Smooth muscle cell (in vitro differentiated cells): ENCODE measurements at regions not wholly inside any gene's neighbourhood (a gene's known extent, or its start where the extent isn't known, plus 50 kb on each side); places are given as distances from the start of the nearest gene placed in this dataset.
"Not testable (repeated sequence)": the region's sequence is repeated elsewhere in the genome, so short reads cannot be mapped to it uniquely, and the experiment has no call there.

Experiments
- DNase-seq: peaks from one replicate; lab custom pipeline; 2025; ENCODE audit not compliant: unreplicated experiment; lab: John Stamatoyannopoulos, UW
- H2AFZ ChIP-seq: fragments of 200-600 bp; sonication (generic); 2 replicates; pipeline ENCODE4 v1.6.0; 2016; ENCODE audit warnings: antibody characterized with exemption, low read depth, mild to moderate bottlenecking
- H3F3A ChIP-seq: fragments of 200-600 bp; sonication (generic); 2 replicates; pipeline ENCODE4 v1.6.0; 2017; ENCODE audit warnings: antibody characterized with exemption, low read depth
- H3K27ac ChIP-seq: fragments of 200-600 bp; sonication (generic); 2 replicates; pipeline ENCODE4 v1.5.1; 2016; ENCODE audit warnings: low read depth, mild to moderate bottlenecking
- H3K27me3 ChIP-seq: fragments of 200-600 bp; sonication (generic); 2 replicates; pipeline ENCODE4 v1.6.1; 2016; ENCODE audit warnings: low read depth, mild to moderate bottlenecking
- H3K36me3 ChIP-seq: fragments of 200-600 bp; sonication (generic); 2 replicates; pipeline ENCODE4 v1.5.1; 2016; ENCODE audit warnings: low read depth
- H3K4me1 ChIP-seq: fragments of 200-600 bp; sonication (generic); 2 replicates; pipeline ENCODE4 v1.5.1; 2016; ENCODE audit warnings: low read depth
- H3K4me2 ChIP-seq: fragments of 200-600 bp; sonication (generic); 2 replicates; pipeline ENCODE4 v1.6.0; 2016; ENCODE audit warnings: mild to moderate bottlenecking
- H3K4me3 ChIP-seq: fragments of 200-600 bp; sonication (generic); 2 replicates; pipeline ENCODE4 v1.5.1; 2016; ENCODE audit warnings: mild to moderate bottlenecking
- H3K79me2 ChIP-seq: fragments of 200-600 bp; sonication (generic); 2 replicates; pipeline ENCODE4 v1.6.0; 2016; ENCODE audit warnings: low read depth, mild to moderate bottlenecking
- H3K9ac ChIP-seq: fragments of 200-600 bp; sonication (generic); 2 replicates; pipeline ENCODE4 v1.6.0; 2016; ENCODE audit warnings: low read depth
- H3K9me3 ChIP-seq: fragments of 200-600 bp; sonication (generic); replicated peaks from 2 replicates; pipeline ENCODE4 v1.5.1; 2016; ENCODE audit warnings: low read depth
- H4K20me1 ChIP-seq: fragments of 200-600 bp; sonication (generic); 2 replicates; pipeline ENCODE4 v1.6.0; 2016; ENCODE audit warnings: low read depth
- CTCF ChIP-seq: fragments of 200-600 bp; sonication (generic); IDR thresholded peaks from 2 replicates; pipeline ENCODE4 v1.5.1; 2017; ENCODE audit warnings: borderline replicate concordance, mild to moderate bottlenecking, antibody characterized with exemption; ENCODE audit not compliant: insufficient read depth, poor library complexity, severe bottlenecking
- WGBS: methylation state at CpG from one replicate; pipeline ENCODE4 v1.1.7; 2016; ENCODE audit warnings: low lambda C conversion rate; 5-methylcytosine and 5-hydroxymethylcytosine counted together

- H3K4me3 ChIP-seq: no peak overlapping the region
- no peaks in the 10 kb centered on the region for H3K79me2 ChIP-seq
- H3K4me2 ChIP-seq: no peak overlapping the region
- 80% methylated on average over 3 of the region's 3 CpGs for WGBS
- no peak overlapping the region for H3K9ac ChIP-seq
- H3F3A ChIP-seq: no peaks in the 10 kb centered on the region
- H3K9me3 ChIP-seq: no peaks in the 10 kb centered on the region
- peaks cover 22% of the 10 kb centered on the region for H3K4me1 ChIP-seq
- H4K20me1 ChIP-seq: no peaks in the 10 kb centered on the region
- no peak for DNase-seq
- TF ChIP-seq CTCF: no peak
- no peaks in the 10 kb centered on the region for H3K36me3 ChIP-seq
- no peak overlapping the region for H2AFZ ChIP-seq
- H3K27ac ChIP-seq: no peak overlapping the region
- H3K27me3 ChIP-seq: peaks cover 7% of the 10 kb centered on the region
These were observed 208.7 kb downstream of the SOX2 start for GRCh38 chr3:181920409-181920808.

- Histone ChIP-seq H3K4me3 (no peak overlapping the region), H2AFZ (no peak overlapping the region), H3K4me1 (peaks cover 14% of the 10 kb centered on the region), H3K9me3 (no peaks in the 10 kb centered on the region), H4K20me1 (no peaks in the 10 kb centered on the region), H3K79me2 (no peaks in the 10 kb centered on the region), H3K27ac (no peak overlapping the region), H3K27me3 (no peaks in the 10 kb centered on the region), H3F3A (no peaks in the 10 kb centered on the region), H3K9ac (no peak overlapping the region), H3K36me3 (no peaks in the 10 kb centered on the region), H3K4me2 (no peak overlapping the region)
- no peak for TF ChIP-seq CTCF
- whole genome bisulfite sequencing: 87% methylated on average over 2 of the region's 2 CpGs
- no peak for DNase-seq
These were observed 209.5 kb downstream of the SOX2 start for GRCh38 chr3:181921220-181921619.

GRCh38 chr3:181925841-181926240 lies 214.1 kb downstream of the SOX2 start:
- not testable (repeated sequence) for H3K36me3 ChIP-seq, H3K9me3 ChIP-seq, H3K27me3 ChIP-seq, DNase-seq, H3K4me3 ChIP-seq, H3K9ac ChIP-seq, H3K27ac ChIP-seq, H2AFZ ChIP-seq, H4K20me1 ChIP-seq, H3F3A ChIP-seq, H3K4me2 ChIP-seq, H3K4me1 ChIP-seq, H3K79me2 ChIP-seq
- 90% methylated on average over 21 of the region's 34 CpGs for WGBS

GRCh38 chr3:181929501-181929900 lies 217.8 kb downstream of the SOX2 start:
- H3K79me2 ChIP-seq: no peaks in the 10 kb centered on the region
- TF ChIP-seq CTCF: no peak
- H3K9me3 ChIP-seq: no peaks in the 10 kb centered on the region
- H3K9ac ChIP-seq: no peak overlapping the region
- no peak overlapping the region for H2AFZ ChIP-seq
- H3F3A ChIP-seq: no peaks in the 10 kb centered on the region
- WGBS: 92% methylated on average over 5 of the region's 5 CpGs
- no peaks in the 10 kb centered on the region for H4K20me1 ChIP-seq
- no peaks in the 10 kb centered on the region for H3K4me1 ChIP-seq
- H3K36me3 ChIP-seq: no peaks in the 10 kb centered on the region
- H3K27me3 ChIP-seq: no peaks in the 10 kb centered on the region
- no peak overlapping the region for H3K4me3 ChIP-seq
- no peak for DNase-seq
- peak overlapping the region; percentile 28 for H3K4me2 ChIP-seq
- H3K27ac ChIP-seq: no peak overlapping the region
